B cell (primary cell): ENCODE measurements at regions not wholly inside any gene's neighbourhood (a gene's known extent, or its start where the extent isn't known, plus 50 kb on each side); places are given as distances from the start of the nearest gene placed in this dataset.
"Not testable (repeated sequence)": the region's sequence is repeated elsewhere in the genome, so short reads cannot be mapped to it uniquely, and the experiment has no call there.

Source experiments
- ATAC-seq: fragments of 200-7000 bp; cut with Tn5 transposase; one replicate; pipeline ENCODE4 v1.10.0; 2021; ENCODE audit warnings: low read depth, mild to moderate bottlenecking, moderate number of reproducible peaks, moderate library complexity
- CTCF ChIA-PET: fragments of 350-600 bp; sonication (Branson Sonifier 250); formaldehyde crosslinking; loops from one replicate; lab custom pipeline; 2021; ENCODE audit warnings: antibody characterized with exemption, inconsistent platforms; lab: Charles Lee
- POLR2A ChIA-PET: fragments of 350-600 bp; sonication (Branson Sonifier 250); formaldehyde crosslinking; loops from one replicate; lab custom pipeline; 2021; ENCODE audit warnings: antibody characterized with exemption; lab: Charles Lee
- DNase-seq: peaks from one replicate; pipeline ENCODE4 v3.0.0; 2013
- H2AFZ ChIP-seq: 2 replicates; pipeline ENCODE4 v1.6.1; 2012; ENCODE audit warnings: mild to moderate bottlenecking, low read depth, low read length; ENCODE audit not compliant: insufficient read depth, poor library complexity, severe bottlenecking
- H3K27ac ChIP-seq, 2 donors: 1 replicate in 1 of 2; 2 replicates in 1 of 2; pipeline ENCODE4 v1.5.1; 2012 to 2013; ENCODE audit warnings: low read length in 2 of 2, mild to moderate bottlenecking in 2 of 2, moderate library complexity in 1 of 2
- H3K27me3 ChIP-seq, 4 experiments: fragments of 200-600 bp in 1 of 4; sonication (generic) in 1 of 4; replicated peaks in 1 of 4; 1 replicate in 2 of 4; 2 replicates in 2 of 4; pipeline versions ENCODE4 v1.6.1 to v1.7.0; 2013 to 2016; ENCODE audit warnings: low read length in 3 of 4, mild to moderate bottlenecking in 2 of 4, mixed read lengths in 1 of 4, moderate library complexity in 1 of 4; ENCODE audit not compliant: insufficient read depth in 4 of 4, control insufficient read depth in 3 of 4; ENCODE audit errors: control extremely low read depth in 1 of 4
- H3K36me3 ChIP-seq, 2 experiments: replicated peaks in 1 of 2; 1 replicate in 1 of 2; 2 replicates in 1 of 2; pipeline versions ENCODE4 v1.6.1 to v1.7.1; 2013; ENCODE audit warnings: low read length in 1 of 2; ENCODE audit not compliant: insufficient read depth in 2 of 2, control insufficient read depth in 1 of 2; ENCODE audit errors: control extremely low read depth in 1 of 2, extremely low read depth in 1 of 2
- H3K4me1 ChIP-seq, 2 donors: fragments of 200-600 bp in 1 of 2; sonication (generic) in 1 of 2; 1 replicate in 1 of 2; 2 replicates in 1 of 2; pipeline versions ENCODE4 v1.5.1 to v1.6.1; 2013 to 2017; ENCODE audit warnings: low read length in 2 of 2; ENCODE audit not compliant: control insufficient read depth in 2 of 2, insufficient read depth in 2 of 2
- H3K4me2 ChIP-seq: replicated peaks from 2 replicates; pipeline ENCODE3; 2012; ENCODE audit warnings: mild to moderate bottlenecking, low read depth, low read length; ENCODE audit not compliant: poor library complexity, severe bottlenecking
- H3K4me3 ChIP-seq, 5 experiments: fragments of 200-600 bp in 1 of 5; sonication (generic) in 1 of 5; 1 replicate in 3 of 5; 2 replicates in 2 of 5; pipeline versions ENCODE4 v1.5.1 to v1.7.0; 2011 to 2016; ENCODE audit warnings: low read length in 4 of 5, mild to moderate bottlenecking in 4 of 5, low read depth in 2 of 5, control low read depth in 1 of 5, moderate library complexity in 1 of 5; ENCODE audit not compliant: insufficient read depth in 1 of 5; ENCODE audit errors: control extremely low read depth in 1 of 5, extremely low read depth in 1 of 5
- H3K79me2 ChIP-seq: fragments of 200-600 bp; sonication (generic); one replicate; pipeline ENCODE4 v1.6.0; 2016; ENCODE audit warnings: low read length; ENCODE audit not compliant: control insufficient read depth, insufficient read depth
- H3K9ac ChIP-seq: fragments of 200-600 bp; sonication (generic); 2 replicates; pipeline ENCODE4 v1.6.1; 2017; ENCODE audit warnings: mild to moderate bottlenecking, low read length, moderate library complexity
- H3K9me3 ChIP-seq, 3 donors: one replicate each; pipeline versions ENCODE4 v1.6.1 to v1.7.1; 2013; ENCODE audit warnings: low read length in 2 of 3; ENCODE audit not compliant: control insufficient read depth in 2 of 3, insufficient read depth in 1 of 3; ENCODE audit errors: control extremely low read depth in 1 of 3
- H4K20me1 ChIP-seq: 2 replicates; pipeline ENCODE4 v1.6.0; 2012; ENCODE audit warnings: mild to moderate bottlenecking, low read length; ENCODE audit not compliant: insufficient read depth, control insufficient read depth, poor library complexity, severe bottlenecking
- H3K27ac Mint-ChIP-seq: one replicate; pipeline ENCODE4 v1.8.0; 2021; ENCODE audit warnings: mixed read lengths
- H3K27me3 Mint-ChIP-seq: one replicate; pipeline ENCODE4 v1.8.0; 2021; ENCODE audit warnings: mixed read lengths
- H3K4me1 Mint-ChIP-seq: one replicate; pipeline ENCODE4 v1.8.0; 2021; ENCODE audit warnings: mixed read lengths
- H3K4me3 Mint-ChIP-seq: one replicate; pipeline ENCODE4 v1.8.0; 2021; ENCODE audit warnings: mixed read lengths
- H3K9me3 Mint-ChIP-seq: one replicate; pipeline ENCODE4 v1.8.0; 2022; ENCODE audit warnings: mixed read lengths; ENCODE audit not compliant: insufficient read depth
- CTCF ChIP-seq: fragments of 200-600 bp; IDR thresholded peaks from one replicate; pipeline ENCODE4 v1.8.0; 2022; ENCODE audit warnings: antibody characterized with exemption, mild to moderate bottlenecking
- EZH2 ChIP-seq: IDR thresholded peaks from 2 replicates; pipeline ENCODE4 v1.6.1; 2012; ENCODE audit warnings: borderline replicate concordance, low read depth, mild to moderate bottlenecking, moderate library complexity, low read length; ENCODE audit not compliant: insufficient read depth, poor library complexity, severe bottlenecking
- WGBS: methylation state at CpG from one replicate; pipeline ENCODE4 v1.1.5; 2013; ENCODE audit warnings: missing lambda C conversion rate; ENCODE audit not compliant: insufficient coverage; 5-methylcytosine and 5-hydroxymethylcytosine counted together
- intact Hi-C: fragments of 100-400 bp; cut with micrococcal nuclease; formaldehyde crosslinking; loops from one replicate; pipeline ENCODE4 v1.10.0; 2022

DNA sequence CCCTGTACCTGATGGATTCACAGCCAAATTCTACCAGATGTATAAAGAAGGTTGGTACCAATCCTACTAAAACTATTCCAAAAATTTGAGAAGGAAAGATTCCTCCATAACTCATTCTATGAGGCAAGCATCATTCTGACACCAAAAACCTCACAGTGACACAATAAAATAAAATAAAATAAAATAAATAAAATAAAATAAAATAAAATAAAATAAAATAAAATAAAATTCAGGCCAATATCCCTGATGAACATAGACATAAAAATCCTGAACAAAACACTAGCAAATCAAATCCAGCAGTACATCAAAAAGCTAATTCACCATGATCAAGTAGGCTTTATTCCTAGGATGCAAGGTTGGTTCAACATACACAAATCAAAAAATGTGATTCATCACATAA, 108.1 kb downstream of the PROX1 start:
- H3K27me3 ChIP-seq, ATAC-seq, H3K4me2 ChIP-seq, H4K20me1 ChIP-seq, H3K4me1 Mint-ChIP-seq, H2AFZ ChIP-seq, H3K4me3 ChIP-seq, H3K4me3 Mint-ChIP-seq, H3K36me3 ChIP-seq, H3K9me3 Mint-ChIP-seq, H3K4me1 ChIP-seq, H3K9me3 ChIP-seq, H3K79me2 ChIP-seq, H3K27ac ChIP-seq, H3K9ac ChIP-seq, CTCF ChIA-PET, DNase-seq, POLR2A ChIA-PET, H3K27ac Mint-ChIP-seq, intact Hi-C loops: not testable (repeated sequence)
- peaks cover 15% of the 10 kb centered on the region for H3K27me3 Mint-ChIP-seq

DNA sequence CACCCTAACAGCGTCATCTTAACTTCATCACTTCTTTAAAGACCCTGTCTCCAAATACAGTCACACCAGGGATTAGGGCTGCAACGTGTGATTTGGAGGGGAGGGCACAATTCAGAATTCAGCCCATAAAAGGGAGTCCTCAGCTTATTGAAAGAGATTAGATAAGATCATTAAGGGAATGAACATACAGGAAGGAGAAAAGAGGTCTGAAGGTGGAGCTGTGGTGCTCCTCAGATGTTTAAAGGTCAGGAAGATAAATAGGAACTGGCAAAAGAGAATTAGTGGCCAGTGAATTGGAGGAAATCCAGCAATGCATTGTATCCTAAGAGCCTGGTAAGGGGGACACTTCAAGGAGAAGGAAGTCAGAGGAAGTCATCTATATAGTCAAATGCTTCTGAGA, 113.5 kb downstream of the PROX1 start:
- Mint-ChIP-seq H3K27me3 (no peaks in the 10 kb centered on the region), H3K4me1 (no peaks in the 10 kb centered on the region), H3K4me3 (no peak overlapping the region), H3K9me3 (no peaks in the 10 kb centered on the region), H3K27ac (no peak overlapping the region)
- no peak for DNase-seq
- TF ChIP-seq EZH2 (no peak), CTCF (no peak)
- Histone ChIP-seq H3K36me3 (no peaks in the 10 kb centered on the region), H2AFZ (no peak overlapping the region), H3K27me3 (no peaks in the 10 kb centered on the region), H4K20me1 (no peaks in the 10 kb centered on the region), H3K79me2 (no peaks in the 10 kb centered on the region), H3K4me2 (no peak overlapping the region), H3K27ac (no peak overlapping the region), H3K9ac (no peak overlapping the region), H3K4me1 (no peaks in the 10 kb centered on the region), H3K9me3 (no peaks in the 10 kb centered on the region), H3K4me3 (no peak overlapping the region)
- CTCF ChIA-PET = no interaction called here
- intact Hi-C loops = no loop called here
- no CpG with 5 or more reads among the region's 2 CpGs for WGBS
- no peak for ATAC-seq
- POLR2A ChIA-PET = no interaction called here
